GM21447 (cell line): ENCODE measurements at regions not wholly inside any gene's neighbourhood (a gene's known extent, or its start where the extent isn't known, plus 50 kb on each side); places are given as distances from the start of the nearest gene placed in this dataset.

Source experiments
- ATAC-seq: cut with Tn5 transposase; IDR thresholded peaks from one replicate; pipeline ENCODE4 v1.9.1; 2021; ENCODE audit not compliant: unreplicated experiment

DNA sequence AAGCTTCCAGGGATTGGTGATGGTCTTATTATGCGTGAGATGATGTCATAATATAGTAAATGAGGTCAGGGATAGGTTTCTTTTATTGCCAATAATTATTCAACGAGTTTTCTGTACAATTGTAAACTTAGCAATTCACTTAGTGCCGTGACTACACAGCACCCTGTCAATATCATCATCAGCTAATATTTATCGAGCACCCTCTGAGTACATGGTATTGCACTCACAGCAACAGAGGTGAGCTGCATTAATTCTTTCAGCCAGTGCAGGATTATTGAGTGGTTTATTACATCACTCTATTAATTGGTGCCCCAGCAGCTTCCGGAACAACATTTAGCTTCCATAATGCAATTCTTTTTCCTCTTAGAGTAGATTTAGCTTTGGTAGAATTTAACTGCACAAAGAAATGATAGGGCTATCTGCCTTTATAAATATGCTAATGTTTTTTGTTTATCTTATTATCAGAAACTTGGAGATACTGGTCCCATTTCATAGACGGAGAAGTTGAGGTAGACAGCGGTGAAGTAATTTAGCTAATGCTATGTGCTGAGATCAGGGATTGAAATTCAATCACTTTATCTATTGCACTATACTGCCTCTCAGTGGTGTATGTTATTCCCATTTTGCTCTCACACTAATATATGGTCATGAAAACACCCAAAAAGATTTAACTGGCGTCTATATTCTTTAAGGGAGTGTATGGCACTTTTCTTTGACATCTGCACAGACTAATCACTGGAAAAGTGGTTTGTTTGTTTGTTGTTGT, 726.1 kb upstream of the WWC1 start:
- ATAC-seq: no peak

DNA sequence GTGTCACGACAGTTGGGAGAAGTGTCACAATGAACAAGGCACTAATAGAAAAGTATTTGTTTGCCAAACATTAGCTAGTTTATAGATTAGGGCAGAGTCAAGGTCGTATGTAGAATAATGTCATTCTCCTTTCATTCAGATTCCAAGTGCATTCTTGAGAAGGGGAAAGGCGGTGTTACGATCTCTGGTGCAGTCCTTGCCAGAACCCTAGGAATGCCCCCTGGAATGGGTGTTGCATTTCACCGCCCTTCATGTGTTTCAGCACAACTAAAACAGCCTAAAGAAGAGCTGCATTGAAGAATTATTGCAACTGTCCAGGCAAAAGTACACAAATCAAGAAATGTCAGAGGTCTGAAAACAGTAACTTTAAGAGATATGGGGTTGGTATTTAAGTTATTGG, 721.0 kb upstream of the WWC1 start:
- no peak for ATAC-seq

GRCh38 chr5:167571824-167572223, 719.6 kb upstream of the WWC1 start:
- no peak for ATAC-seq

DNA sequence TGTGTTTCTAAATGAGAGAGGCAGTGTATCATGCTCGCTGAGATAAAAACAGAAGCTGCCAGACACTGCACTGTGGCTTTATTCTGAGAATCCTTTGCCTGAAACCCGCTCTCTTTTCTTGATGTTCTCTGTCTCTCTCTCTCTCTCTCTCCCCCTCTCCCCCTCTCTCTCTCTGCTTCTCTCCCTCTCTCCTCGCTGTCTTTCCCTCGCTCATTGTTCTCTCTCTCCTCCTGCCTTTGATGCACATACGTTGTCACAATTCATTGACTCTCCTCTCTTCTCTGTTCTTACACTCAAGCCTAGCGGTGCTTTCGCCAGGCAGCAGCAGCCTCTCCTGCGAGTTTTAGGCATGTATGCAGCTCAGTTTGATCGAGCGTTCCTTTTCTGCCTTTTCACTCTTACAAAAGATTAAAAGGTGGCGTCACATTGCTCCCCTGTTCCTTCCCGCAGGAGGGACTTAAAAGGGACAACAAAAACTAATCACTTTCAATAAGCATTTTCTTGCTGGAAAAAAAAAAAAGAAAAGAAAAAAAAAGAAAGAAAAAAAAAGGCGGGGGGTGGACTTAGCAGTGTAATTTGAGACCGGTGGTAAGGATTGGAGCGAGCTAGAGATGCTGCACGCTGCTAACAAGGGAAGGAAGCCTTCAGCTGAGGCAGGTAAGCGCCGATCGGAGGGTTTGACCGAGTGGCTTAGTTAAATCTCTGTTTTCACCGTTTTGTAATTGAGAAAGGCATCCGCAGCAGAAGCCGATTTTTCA, 717.9 kb upstream of the WWC1 start:
- ATAC-seq: no peak

- no peak for ATAC-seq
Observed at GRCh38 chr5:167574464-167574863, 717.0 kb upstream of the WWC1 start.

- no peak for ATAC-seq
Observed at GRCh38 chr5:167575330-167575729, 716.1 kb upstream of the WWC1 start.

- ATAC-seq: no peak
Observed at GRCh38 chr5:167576126-167576525, 715.3 kb upstream of the WWC1 start.

DNA sequence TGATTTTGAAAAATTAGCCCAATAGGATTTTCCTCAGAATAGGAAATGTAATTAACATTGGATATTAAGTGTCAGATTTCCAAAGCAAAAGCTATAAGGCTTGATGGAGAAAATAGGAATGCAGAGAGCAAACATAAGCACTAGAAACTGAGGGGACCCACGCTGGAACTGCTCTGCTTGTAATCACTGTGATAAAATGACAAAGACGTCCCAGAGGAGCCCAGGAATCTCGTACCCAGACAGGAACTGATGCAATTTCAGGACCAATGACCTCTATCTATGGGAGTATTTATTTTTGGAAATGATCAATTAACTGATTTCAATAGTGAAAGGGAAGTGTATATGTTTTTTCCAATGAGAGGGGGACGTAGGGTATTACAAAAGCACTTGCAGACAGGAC, 714.5 kb upstream of the WWC1 start:
- no peak for ATAC-seq

- ATAC-seq: no peak
Observed at GRCh38 chr5:167577616-167578015, 713.8 kb upstream of the WWC1 start.

- ATAC-seq: no peak
Observed at GRCh38 chr5:167578977-167579692, 712.3 kb upstream of the WWC1 start.

- no peak for ATAC-seq
Observed at GRCh38 chr5:167579693-167580055, 711.8 kb upstream of the WWC1 start.

DNA sequence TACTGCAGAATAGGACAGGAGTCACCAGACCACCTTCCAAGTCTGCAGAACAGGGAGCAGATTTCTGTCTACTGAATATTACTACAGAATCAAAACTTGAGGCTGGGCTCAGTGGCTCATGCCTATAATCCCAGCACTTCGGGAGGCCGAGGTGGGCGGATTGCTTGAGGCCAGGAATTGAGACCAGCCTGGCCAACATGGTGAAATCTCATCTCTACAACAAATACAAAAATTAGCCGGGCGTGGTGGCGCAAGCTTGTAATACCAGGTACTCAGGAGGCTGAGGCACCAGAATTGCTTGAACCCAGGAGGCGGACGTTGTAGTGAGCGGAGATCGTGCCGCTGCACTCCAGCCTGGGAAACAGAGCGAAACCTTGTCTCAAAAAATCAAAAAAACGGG, 710.8 kb upstream of the WWC1 start:
- ATAC-seq: no peak

DNA sequence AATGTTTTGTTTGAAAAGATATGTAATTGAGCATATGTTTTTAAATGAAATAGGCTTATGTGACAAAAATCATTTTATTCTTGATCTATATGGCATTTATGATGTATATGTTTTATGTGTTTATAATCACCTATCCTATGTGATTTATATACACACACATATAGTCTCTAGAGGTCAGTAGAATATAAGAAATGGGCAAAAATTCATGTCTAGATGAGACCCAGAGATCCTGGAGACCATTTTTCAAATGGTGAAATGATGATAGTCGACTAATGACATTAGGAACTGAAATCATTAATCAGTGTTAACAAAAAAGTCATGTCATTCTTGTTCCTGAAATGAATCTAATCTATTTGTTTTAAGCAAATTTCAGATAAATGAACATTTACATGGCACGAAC, 709.2 kb upstream of the WWC1 start:
- ATAC-seq: no peak

DNA sequence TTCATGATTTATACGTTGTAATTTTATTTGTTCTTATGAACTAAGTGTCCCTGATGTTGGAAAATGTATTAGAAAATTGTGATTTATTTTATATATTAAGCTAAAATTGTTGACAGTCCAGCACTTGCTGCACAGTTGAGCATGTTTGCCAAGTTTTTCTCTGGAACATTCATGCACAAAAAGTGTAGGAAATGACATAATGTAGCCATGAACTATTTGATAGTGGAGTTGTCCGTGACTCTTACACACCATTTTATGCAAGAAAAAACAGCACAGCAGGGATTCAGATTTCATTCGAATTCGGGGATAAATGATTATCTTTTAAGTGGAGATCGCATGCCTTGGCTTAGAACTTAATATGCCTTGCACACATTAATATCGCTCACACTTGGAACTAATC, 708.6 kb upstream of the WWC1 start:
- ATAC-seq: no peak

DNA sequence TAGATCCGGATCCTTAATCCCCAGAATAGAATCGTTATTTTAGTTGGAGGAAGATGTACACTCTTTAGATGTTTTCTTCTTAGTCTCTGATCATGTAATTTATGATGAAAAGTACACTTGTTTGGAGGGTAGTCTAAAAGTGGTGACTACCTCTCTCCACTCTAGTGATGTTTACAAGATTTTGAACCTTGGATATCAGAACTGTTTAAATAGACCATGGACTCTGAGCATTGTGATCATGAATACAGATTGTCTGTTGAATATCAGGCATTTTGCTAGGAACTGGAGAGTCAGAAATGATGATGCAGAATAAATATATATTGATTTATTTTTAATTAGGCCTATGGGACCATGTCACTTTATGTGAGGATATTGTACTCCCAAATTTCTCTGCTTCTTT, 706.3 kb upstream of the WWC1 start:
- no peak for ATAC-seq

- ATAC-seq: no peak
Observed at GRCh38 chr5:167587772-167588437, 703.5 kb upstream of the WWC1 start.

GRCh38 chr5:167592114-167592513, 699.3 kb upstream of the WWC1 start:
- no peak for ATAC-seq

- no peak for ATAC-seq
Observed at GRCh38 chr5:167593329-167594060, 698.0 kb upstream of the WWC1 start.

DNA sequence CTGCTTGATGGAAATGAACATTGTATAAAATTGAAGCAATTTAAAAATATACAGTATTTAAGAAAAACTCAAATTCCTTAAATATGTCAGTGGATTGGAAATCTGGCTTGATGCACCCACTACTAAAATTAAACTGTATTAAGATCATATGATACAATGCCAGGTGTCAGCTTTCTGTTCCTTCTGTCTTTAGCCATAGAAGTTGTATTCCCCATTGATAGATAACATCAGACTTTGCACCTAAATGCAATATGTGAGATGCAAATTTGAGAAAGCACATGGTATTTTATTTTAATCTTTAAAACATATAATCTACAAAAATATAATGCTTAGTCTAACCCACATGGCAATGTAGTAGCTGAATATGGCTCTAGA, 697.4 kb upstream of the WWC1 start:
- no peak for ATAC-seq

- no peak for ATAC-seq
Observed at GRCh38 chr5:167594750-167595149, 696.7 kb upstream of the WWC1 start.

DNA sequence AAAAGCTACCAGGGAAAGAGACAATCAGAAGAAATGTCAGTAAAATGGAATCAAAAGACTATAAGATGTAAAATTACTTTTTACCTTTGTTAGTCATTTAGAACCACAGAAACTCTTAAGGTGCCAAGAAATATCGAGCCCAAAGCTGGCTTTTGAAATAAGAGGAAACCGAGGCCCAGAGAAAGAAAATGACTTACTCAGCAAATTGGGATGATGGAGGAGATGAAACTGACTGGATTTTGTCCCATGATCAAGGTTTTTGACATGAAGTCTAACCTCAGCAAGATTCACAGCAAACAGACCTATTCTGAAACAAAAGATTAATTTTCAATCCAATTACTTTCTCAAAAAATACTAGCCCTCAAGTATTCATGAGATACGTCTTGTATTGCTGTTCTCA, 696.2 kb upstream of the WWC1 start:
- ATAC-seq: no peak
